GM19372 (cell line): ENCODE measurements at regions not wholly inside any gene's neighbourhood (a gene's known extent, or its start where the extent isn't known, plus 50 kb on each side); places are given as distances from the start of the nearest gene placed in this dataset.
"Not testable (repeated sequence)": the region's sequence is repeated elsewhere in the genome, so short reads cannot be mapped to it uniquely, and the experiment has no call there.

ENCODE experiments used
- ATAC-seq: cut with Tn5 transposase; IDR thresholded peaks from one replicate; pipeline ENCODE4 v1.9.1; 2021; ENCODE audit warnings: mild to moderate bottlenecking, low read depth, moderate library complexity; ENCODE audit not compliant: unreplicated experiment

GRCh38 chr3:194858382-194858781 lies 172.7 kb downstream of the FAM43A start:
- ATAC-seq = no peak

DNA sequence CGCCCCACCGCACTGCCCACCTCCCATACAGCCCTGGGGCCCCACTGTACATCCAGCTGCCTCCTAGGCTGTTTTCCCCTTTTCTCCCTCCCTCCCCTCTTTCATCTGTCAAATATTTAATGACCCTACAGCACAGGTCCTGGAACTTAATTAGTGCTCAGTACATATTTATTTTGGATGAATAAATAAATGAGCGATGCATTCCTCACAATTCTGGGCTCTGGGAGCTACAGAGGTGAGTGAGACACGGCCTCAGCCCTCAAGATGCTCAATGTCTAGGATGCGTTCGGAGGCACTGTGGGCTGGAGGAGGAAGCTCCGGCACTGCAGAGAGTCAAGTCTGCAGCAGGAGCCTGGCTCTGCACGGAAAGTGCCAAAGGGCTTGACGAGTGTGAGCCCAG lies 175.0 kb downstream of the FAM43A start:
- ATAC-seq = no peak

DNA sequence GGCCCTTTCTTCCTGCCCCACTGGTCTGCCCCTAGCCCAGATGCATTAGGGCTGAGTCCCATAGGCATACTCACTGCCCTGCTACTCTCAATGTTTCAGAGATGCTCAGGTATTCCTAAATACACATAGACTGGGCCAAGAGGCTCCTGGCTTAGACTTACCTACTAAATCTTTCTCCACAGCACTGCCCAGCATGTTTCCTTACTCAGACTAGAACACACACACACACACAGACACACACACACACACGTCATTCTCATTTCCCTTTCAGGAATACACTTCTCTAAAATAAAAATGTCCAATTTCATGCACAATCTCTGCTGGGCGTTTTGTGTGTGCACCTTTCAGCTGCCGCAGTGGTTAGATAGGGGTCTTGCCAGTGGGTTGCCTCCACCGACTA lies 175.7 kb downstream of the FAM43A start:
- ATAC-seq = no peak

- ATAC-seq = no peak
Observed at GRCh38 chr3:194865061-194865460, 179.4 kb downstream of the FAM43A start.

GRCh38 chr3:194865615-194866014 lies 179.9 kb downstream of the FAM43A start:
- no peak for ATAC-seq

DNA sequence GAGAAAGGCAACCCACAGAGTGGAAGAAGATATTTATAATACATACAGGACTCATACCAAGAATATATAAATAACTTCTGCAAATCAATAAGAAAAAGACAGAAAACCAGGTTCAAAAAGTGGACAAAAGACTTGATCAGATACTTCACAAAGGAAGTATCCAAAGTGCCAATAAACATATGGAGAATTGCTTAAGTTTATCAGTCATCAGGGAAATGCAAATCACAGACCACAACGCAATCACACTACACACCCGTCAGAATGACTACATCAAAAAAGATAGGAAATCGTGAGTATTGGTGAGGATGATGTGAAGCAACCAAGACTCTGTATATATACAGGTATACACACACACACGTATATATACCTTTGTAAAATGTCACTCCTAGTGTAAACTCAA lies 180.6 kb downstream of the FAM43A start:
- no peak for ATAC-seq

DNA sequence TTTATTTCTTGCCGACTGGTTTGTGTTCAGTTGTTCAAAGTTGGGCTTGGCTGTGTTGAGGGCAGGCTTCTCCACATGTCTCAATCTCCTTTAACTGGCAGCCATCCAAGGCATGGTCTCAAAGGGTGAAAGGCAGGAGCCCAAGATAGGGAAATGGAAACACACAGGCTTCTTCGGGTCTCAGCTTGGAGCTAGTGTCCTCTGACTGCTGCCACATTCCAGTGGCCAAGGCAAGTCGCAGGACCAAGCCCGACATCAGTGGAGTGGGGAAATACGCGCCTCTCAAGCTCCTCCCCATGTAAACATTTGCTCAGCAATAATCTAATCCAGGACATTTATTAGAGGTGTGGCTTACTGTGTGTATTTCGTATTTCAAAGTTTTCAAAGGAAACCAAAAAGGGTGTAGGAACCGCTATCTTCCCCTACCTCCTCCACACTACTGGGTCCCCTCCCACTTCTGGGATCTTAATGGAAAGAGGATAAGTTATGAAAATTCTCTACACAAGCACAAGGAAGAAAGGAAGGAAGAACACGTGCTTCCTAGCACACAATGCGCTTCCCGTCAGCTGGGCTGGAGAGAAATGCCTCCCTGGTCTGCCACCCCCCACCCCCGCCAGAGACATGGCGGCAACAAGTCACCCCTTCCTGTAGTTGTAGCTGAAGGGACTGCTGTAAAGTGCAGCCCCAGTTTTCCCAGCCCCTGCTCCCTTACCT lies 181.7 kb downstream of the FAM43A start:
- no peak for ATAC-seq

GRCh38 chr3:194868831-194869230 lies 183.1 kb downstream of the FAM43A start:
- ATAC-seq = no peak

DNA sequence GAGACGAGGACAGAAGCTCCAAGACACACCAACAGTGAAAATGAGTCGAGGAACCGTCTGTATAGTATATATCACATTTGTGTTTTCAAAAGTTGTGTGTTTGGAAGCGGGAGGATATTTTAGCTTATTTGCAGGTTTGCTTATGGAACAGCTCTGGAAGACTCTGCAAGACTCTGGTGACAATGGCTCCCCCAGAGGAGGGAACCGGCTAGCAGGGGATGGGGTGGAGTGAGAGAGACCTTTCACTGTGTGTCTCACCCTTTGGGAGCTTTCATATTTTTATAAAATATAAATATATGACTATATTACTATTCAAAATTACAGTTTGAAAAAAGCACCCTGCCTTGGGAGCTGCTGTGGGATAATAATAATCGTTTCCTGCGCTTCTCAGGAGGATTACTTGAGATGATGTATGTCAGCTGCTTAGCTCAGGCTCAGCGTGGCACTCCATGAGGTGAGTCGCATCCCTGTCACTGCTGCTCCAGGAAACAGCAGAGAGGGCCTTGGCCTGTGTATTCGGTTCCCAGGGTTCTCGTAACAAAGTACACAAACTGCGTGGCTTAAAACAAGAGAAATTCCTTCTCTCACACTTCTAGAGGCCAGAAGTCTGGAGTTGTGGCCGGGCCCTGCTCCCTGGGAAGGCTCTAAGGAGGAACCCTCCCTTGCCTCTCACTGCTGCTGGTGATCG lies 183.9 kb downstream of the FAM43A start:
- no peak for ATAC-seq

- no peak for ATAC-seq
Observed at GRCh38 chr3:194870394-194871110, 184.9 kb downstream of the FAM43A start.

DNA sequence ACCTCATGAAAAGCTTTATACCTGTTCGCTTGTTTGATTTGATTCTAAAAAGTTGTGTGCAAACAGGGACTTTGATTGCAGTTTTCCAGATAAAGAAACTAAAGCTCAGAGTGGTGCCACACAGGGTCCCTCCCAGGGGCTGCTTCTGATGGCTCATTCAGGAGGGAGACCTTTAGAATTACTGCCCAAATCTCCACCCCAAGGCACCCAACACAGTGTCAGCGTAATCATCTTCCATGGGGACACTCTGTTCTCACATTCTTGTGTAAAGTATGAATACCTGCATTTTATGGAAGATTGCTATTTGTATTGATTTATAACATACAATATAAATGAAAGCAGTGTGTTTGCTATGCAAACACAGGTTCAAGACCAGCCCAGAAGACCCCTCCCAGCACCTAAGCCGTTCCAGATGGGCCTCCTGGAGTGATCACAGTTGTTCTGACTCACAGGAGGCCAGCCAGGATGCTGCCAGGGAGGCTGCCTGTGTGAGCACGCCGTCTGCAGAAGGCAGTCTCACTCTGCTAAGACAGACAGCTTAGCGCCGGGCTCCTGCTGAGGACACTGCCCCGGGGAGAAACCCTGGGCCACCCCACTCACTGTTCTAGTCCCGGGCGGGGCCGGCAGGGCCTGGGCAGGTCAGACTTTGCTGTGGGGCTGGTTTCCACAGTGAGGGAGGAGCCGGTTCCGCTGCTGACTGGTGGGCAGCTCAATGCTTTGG lies 185.6 kb downstream of the FAM43A start:
- ATAC-seq = no peak

- ATAC-seq = no peak
Observed at GRCh38 chr3:194871864-194872668, 186.4 kb downstream of the FAM43A start.

DNA sequence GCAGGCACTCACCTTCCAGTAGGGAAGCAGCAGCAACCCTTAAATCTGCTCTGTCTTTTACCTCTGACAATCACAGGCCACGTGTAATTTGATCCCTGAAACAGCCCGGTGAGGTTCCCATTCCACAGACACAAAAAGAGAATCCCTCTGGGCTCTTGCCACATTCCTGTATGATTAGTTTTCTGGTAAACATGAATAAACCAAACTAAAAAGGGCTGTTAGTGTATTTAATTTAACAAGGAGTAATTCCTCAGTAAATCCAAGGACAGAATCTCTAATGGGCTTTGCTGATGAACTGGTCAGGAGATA lies 186.9 kb downstream of the FAM43A start:
- ATAC-seq = no peak

- not testable (repeated sequence) for ATAC-seq
Observed at GRCh38 chr3:194873474-194873873, 187.8 kb downstream of the FAM43A start.

DNA sequence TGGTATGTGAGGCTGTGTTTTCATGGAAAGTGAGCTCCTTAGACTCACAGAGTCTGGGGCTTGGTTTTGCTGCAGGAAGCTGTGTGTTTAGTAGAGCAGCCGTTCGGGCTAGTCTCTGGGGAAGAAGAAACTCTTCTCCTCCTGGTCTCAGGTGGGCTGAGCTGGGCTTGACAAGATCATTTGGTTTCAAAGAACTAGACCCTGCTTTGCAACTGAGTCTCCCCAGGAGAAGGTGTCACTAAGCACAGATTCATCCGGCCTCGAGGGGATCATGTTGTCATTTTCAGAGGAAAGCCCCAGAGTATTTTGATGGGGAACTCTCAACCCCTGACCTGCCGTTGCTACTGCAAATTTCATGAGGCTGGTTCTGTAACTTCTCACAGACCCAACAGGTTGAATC lies 188.5 kb downstream of the FAM43A start:
- ATAC-seq = no peak

DNA sequence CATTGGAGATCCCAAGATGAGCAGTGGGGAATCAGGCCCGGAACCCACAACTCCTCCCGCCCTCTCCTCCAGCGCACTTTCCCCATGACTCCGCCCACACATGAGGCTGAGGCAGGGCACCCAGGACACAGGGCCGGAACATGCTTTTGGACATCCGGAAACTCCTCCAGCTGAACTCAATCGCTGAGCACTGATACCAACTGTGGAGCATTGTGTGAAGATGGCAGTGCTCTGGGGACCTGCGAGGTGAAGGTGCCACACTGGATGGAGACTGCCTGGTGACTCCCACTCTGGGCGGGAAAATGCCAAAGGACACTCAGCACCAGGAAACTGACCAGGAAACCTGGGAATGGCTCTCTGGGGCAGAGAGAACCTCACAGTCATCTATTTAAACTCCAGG lies 189.1 kb downstream of the FAM43A start:
- ATAC-seq = no peak

DNA sequence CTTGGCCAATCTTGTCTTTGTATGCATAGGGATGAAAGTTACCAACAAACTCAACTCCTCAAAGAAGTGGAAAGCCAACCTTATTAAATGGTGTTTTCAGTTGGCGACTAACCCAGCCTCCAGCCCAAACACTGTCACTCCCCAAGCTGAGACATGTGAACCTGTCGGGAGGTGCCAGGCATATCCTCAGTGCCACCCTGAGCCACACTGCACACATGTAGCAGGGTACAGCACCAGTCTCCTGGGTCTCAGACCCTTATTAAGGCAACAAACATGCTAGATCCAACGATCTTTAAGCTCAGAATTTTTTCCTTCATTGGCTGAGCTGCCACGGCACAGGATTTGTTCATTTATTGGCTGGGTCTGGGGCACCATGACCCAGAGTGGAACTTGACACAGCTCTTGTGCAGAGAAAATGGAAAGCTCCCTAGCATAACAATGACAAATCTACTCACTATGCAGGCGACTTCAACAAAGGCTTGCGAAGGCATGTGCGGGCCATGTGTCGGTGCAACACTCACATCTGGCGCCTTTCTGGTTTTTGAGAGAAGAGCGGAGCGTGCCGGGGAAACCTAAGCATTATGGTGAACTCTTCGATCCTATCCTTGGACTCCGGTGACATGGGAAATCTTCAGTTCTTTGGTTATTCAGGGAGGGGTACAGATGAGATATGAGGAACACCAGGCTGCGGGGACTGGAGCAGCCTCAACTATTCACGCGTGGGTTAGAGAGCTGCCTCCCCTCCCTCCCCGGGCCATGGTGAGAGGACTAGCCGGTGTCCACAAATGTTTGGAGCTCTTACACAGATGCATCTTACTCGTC lies 190.1 kb downstream of the FAM43A start:
- no peak for ATAC-seq

GRCh38 chr3:194876403-194877095 lies 190.9 kb downstream of the FAM43A start:
- ATAC-seq = no peak
